ENCODE measurements at regions not wholly inside any gene's neighbourhood (a gene's known extent, or its start where the extent isn't known, plus 50 kb on each side); places are given as distances from the start of the nearest gene placed in this dataset.

DNA sequence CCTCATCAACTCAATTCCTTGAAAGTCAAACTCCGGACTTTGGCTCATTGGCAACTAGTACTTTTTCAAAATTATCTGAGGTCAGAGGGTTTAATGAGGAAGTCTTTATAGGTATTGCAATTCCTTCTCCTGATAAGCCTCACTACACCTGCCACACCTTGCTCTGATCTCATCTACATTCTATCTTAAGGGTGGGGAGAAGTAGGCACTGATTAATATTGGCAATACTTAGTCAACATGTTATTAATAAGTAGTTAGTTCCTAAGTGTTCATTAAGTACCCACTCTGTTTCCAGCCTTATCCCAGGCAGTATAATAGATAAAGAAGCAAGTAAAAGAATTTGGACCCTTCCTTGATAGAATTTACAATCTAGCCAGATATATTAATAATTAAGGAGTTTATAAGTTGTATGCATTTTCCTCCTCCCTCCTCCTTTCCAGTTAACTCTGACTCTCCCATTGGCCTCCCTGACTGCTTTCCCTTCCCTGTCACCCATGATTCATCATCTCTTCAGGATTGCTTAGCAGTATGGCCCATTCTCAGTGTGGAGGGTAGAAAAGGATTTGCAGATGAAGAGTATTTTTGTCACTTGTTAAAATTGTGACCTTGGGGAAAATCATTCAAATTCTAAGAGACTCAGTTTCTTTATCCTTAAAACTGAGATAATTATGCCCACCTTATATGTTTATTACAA, 231.0 kb upstream of the ATP2B1 start:
- DNase-seq, result no peak

DNA sequence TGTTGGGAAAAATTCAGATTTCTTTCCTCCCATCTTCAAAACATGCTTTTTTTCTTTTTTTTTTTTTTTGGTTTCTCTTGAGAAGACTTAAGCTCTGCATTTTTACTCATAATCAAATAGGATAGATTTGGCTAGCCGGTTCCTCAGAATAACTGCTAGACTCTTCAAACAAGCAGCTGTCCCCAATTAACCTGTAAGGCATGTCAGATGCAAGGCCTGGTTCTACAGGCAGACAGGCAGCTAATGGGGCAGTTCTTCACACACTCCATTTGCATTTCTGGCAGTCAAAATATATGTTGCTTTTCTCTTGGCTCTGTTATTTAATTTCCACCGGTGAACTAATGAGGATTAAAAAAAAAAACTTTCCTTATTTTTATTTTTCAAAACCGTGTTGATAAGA, 228.0 kb upstream of the ATP2B1 start:
- DNase-seq, result no peak

GRCh38 chr12:89935850-89936249, 227.2 kb upstream of the ATP2B1 start:
- no peak for DNase-seq

- no peak for DNase-seq
These were observed 225.3 kb upstream of the ATP2B1 start for GRCh38 chr12:89933911-89934310.

DNA sequence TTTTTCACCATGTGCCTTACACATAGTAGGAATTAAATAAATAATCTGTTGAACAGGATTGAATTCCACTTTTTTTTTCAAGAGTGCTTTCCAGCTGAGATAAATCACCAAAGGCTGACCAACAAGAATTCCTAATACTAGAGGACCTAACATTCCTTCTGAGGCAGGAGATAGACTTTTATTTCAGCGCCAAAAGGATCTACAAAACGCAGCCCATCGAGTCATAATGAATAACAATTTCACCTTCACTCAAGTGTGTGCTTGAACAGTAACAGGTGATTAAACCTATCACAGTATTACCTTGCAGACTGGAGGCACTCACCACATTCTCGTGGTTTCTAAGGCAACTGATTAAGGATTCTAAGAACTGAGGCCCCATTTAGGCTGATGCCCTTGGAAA, 224.3 kb upstream of the ATP2B1 start:
- no peak for DNase-seq

GRCh38 chr12:89928467-89928866, 219.8 kb upstream of the ATP2B1 start:
- no peak for DNase-seq

DNA sequence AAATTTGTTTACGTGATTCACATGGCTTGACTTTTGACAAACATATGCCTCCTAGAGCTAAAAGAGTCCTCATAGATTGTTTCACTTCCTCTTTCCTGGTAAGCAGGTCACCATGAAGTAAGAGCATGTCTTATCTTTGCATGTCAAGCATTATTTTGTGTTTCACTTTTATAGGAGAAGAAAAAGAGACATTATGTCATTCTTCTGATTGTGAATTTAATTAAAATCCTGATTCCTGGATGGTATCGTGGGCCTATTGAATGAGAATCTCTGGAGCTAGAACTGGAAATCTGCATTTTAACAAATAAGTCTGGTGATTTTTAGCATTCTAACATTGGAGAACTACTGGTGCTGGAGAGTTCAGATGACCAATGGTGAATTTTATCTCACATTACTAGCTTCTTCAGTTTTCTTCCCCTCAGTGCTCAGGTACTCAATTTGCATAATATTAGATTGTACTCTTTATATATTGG, 218.6 kb upstream of the ATP2B1 start:
- DNase-seq, result no peak

DNA sequence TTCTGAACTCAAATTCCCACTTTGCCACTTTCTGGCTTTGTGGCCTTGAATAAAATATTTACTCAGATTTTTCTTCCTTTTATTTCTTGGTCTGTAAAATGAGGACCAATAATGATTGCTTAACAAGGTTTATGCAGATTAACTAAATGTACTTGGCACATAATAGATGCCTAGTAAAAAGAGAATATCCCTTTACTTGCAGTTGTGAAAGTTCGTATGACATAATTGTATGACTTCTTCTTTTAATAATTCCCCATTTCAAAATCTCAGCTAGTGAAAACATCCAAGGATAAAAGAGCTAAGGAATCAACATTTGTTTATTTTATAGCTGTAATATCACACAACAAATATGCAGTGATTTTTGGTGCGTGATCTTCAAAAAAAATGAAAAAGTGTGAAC, 215.6 kb upstream of the ATP2B1 start:
- no peak for DNase-seq

- no peak for DNase-seq
These were observed 214.5 kb upstream of the ATP2B1 start for GRCh38 chr12:89923091-89923490.

- no peak for DNase-seq
These were observed 212.2 kb upstream of the ATP2B1 start for GRCh38 chr12:89920866-89921265.

- DNase-seq, result no peak
These were observed 210.7 kb upstream of the ATP2B1 start for GRCh38 chr12:89919241-89919906.

DNA sequence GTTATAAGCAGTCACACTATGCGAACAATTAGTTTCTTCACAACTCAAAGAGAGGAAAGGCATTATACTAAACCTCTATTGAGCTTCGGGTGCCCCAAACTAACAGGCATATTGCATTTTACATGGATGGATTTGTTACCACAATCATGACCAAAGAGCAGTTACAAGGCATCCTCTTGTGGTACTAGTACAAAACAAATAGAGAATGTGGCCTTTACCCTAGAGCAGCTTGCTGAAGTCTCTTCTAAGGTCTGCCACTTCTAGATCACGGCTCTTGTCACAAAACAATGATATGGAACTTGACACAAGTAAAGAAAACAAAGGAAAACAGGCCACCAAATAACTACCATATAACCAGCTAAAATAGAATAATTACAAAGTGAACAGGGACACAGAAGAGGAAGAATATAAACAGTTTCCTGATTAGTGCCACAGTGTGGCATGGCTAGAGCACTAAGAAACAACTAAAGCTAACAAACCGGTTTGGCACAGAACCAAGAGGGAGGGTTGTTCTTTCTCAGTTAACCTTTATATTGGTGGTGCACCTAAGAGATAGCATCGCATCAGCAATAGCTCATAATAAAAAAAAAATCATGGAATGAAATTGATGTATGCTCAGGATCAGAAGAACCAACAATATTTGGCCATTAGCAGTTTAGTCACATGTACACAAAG, 209.7 kb upstream of the ATP2B1 start:
- DNase-seq, result no peak

DNA sequence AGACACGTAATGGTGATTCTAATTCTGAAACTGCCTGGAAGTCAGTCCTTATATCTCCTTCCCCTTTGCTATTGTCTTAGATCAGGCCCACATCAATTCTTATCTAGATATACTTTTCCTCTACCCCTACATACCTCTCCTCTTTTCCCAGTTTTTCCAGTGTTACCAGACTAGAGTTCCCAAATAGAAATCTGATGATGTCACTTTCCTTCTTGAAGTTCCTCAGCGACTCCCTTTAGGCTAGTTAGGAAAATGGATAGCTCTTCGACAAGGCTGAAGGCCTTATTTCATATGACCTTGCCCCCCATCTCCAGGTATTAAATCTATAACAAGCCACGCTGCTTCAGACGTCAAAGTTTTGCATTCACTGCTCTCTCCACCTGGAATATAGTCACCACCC, 201.1 kb upstream of the ATP2B1 start:
- no peak for DNase-seq

- DNase-seq, result no peak
These were observed 199.0 kb upstream of the ATP2B1 start for GRCh38 chr12:89907659-89908058.

- no peak for DNase-seq
These were observed 198.2 kb upstream of the ATP2B1 start for GRCh38 chr12:89906824-89907223.

DNA sequence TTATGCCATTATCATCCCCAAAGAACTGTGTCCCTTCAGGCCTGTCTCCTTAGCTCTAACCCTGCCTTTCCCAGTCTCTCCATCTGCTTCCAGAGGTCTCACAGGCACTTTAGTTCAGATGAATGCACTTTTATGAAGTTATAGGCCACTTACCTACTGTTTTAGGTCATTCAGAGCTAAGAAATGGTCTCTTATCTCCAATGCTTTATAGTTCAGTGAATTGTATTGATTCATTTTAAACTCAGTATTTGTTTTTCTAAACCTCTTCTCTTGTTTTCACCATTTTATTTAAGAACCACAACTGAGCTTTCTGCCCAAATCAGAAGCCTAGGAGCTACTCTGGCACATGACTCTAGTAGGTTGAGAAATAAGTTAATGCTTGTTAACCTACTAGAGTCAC, 197.5 kb upstream of the ATP2B1 start:
- no peak for DNase-seq

DNA sequence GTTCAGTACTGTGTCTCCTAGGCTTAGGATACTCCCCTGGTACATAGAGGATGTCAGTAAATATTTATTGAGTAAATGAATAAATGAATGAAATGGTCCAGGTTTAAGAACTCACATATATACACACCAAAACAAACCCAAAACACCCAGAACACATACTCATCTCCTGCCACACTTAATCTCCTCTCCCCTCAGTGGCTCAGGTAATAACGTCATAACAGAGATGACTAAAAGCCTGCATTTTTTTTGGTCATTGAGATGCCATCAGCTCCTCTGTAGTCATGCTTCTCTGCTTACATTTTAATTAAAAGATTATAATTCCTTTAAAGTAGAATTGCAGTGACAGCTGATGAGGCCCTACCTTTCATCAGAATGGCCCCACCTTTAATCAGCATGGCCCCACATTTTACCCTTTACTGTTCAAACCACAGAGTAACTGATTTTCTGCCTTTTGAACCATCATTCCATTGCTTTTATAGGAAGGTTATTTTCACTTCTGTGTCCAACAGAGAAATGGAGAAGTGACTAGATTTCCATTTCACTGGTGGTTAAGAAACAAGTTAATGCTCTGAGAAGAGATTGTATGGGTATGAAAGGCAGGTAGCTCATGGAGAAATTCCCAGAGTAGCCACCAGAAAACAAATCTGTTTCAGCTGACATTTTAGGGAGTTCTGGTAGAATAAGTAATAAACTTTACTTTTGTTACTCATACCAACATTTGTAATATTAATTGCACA, 193.4 kb upstream of the ATP2B1 start:
- no peak for DNase-seq

GRCh38 chr12:89901319-89901718, 192.7 kb upstream of the ATP2B1 start:
- no peak for DNase-seq

GRCh38 chr12:89899651-89900050, 191.0 kb upstream of the ATP2B1 start:
- DNase-seq, result no peak

GRCh38 chr12:89895591-89895990, 187.0 kb upstream of the ATP2B1 start:
- DNase-seq, result no peak

DNA sequence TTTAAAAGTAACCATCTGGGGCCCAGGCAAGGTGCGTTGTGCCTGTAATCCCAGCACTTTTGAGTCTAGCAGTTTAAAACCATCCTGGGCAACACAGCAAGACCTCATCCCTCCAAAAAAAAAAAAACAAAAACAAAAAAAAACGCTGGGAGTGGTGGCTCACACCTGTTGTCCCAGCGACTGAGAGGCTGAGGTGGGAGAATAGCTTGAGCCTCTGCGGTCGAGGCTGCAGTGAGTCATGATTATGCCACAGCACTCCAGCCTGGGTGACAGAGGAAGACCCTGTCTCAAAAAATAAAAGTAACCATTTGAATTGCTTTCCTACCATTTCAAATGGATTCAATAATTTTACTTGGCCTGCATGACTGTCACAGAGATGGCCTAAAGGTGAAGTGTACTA, 186.5 kb upstream of the ATP2B1 start:
- DNase-seq, result no peak

GRCh38 chr12:89893972-89894706, 185.5 kb upstream of the ATP2B1 start:
- DNase-seq, result no peak

DNA sequence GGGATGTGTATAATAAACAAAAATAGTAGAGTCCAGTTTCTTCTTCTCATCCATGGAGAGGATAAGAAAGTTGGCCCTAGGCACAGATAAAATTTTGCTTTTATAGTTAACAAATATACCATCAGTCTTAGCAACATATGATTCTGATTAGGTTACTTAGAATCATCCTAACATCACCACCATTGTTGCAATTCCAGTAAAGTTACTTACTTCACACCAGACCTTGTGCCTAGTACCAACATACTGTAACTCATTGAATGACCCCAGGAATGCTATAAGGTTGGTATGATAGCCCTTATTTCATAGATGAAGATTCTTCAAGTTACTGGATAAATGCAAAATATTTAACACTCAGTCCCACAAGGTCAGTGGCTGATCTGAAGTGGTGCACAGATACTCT, 183.8 kb upstream of the ATP2B1 start:
- DNase-seq, result no peak

Data from activated gamma-delta T cell treated with Interleukin-2 at 50 U/mL for 16 hours (primary cell).